ACC112 (cell line): ENCODE measurements at regions not wholly inside any gene's neighbourhood (a gene's known extent, or its start where the extent isn't known, plus 50 kb on each side); places are given as distances from the start of the nearest gene placed in this dataset.
"Not testable (repeated sequence)": the region's sequence is repeated elsewhere in the genome, so short reads cannot be mapped to it uniquely, and the experiment has no call there.

Experiments used
- H2AFZ ChIP-seq: fragments of 200-600 bp; sonication (generic); one replicate; pipeline ENCODE4 v1.6.0; 2017; ENCODE audit warnings: antibody characterized with exemption, low read length; ENCODE audit not compliant: unreplicated experiment
- H3K27ac ChIP-seq: fragments of 200-600 bp; sonication (generic); 2 replicates; pipeline ENCODE4 v1.5.1; 2014; ENCODE audit warnings: low read depth, mild to moderate bottlenecking, antibody characterized with exemption, low read length, moderate library complexity
- H3K27me3 ChIP-seq: fragments of 200-600 bp; sonication (generic); 2 replicates; pipeline ENCODE4 v1.6.1; 2014; ENCODE audit warnings: mild to moderate bottlenecking, antibody characterized with exemption, low read length, moderate library complexity, mixed read lengths; ENCODE audit not compliant: insufficient read depth
- H3K36me3 ChIP-seq: fragments of 200-600 bp; sonication (generic); 2 replicates; pipeline ENCODE4 v1.6.1; 2016; ENCODE audit warnings: mild to moderate bottlenecking, antibody characterized with exemption, low read length, moderate library complexity, mixed read lengths; ENCODE audit not compliant: insufficient read depth
- H3K4me1 ChIP-seq: fragments of 200-600 bp; sonication (generic); one replicate; pipeline ENCODE4 v1.6.1; 2016; ENCODE audit warnings: low read length, mixed read lengths; ENCODE audit not compliant: insufficient read depth, unreplicated experiment, control insufficient read depth
- H3K4me3 ChIP-seq: fragments of 200-600 bp; sonication (generic); 2 replicates; pipeline ENCODE4 v1.5.1; 2014; ENCODE audit warnings: mild to moderate bottlenecking, low read depth, low read length
- H3K79me2 ChIP-seq: fragments of 200-600 bp; sonication (generic); one replicate; pipeline ENCODE4 v1.6.0; 2016; ENCODE audit warnings: low read length; ENCODE audit not compliant: control insufficient read depth, unreplicated experiment, insufficient read depth

DNA sequence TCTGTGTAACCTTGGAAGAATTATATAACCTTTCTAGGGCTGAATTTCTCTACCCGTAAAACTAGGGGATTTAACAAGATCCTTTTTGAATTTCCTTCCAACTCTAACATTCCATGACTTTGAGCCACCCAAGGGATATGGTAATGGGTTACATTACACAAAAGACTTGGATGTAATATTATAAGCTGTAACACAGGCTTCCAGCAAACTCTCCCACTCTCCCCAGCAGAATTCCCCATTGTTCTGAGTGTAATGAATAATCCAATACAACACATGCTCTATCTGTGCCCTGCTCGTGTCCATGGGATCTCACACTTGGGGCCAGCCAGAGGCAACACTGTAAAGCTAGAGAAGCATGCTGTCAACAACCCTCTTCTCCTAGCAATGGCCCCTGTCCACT is 790.6 kb upstream of the AUTS2 start:
- H2AFZ ChIP-seq: no peak overlapping the region
- no peak overlapping the region for H3K4me3 ChIP-seq
- H3K27me3 ChIP-seq: no peaks in the 10 kb centered on the region
- H3K4me1 ChIP-seq: no peaks in the 10 kb centered on the region
- no peaks in the 10 kb centered on the region for H3K79me2 ChIP-seq
- H3K27ac ChIP-seq: no peak overlapping the region
- H3K36me3 ChIP-seq: no peaks in the 10 kb centered on the region

DNA sequence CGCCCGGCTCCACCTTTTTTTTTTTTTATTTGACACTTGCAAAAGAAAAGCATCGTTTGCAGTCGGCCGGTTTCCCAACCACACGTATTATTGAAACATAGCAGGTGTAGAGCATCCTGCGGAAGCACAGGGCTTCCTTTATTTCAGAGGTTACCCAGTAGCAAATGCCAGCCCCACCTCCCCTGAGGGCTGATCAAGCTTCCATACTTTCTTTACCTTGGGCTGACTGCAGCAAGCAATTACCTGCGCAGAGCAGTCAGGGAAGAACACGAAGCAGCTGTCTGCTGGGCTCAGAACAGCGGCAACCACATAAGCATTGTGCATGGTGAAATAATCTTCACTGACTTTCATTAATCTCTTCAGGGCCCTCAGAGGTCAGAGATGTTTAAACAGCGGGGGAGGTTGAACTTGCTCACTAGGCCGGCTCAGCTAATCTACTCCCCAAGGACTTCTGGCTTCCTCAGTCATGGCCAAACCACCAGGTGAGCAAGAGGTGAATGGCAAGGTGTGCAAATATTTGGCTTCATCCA is 784.7 kb upstream of the AUTS2 start:
- Histone ChIP-seq H3K4me1 (no peaks in the 10 kb centered on the region), H3K27me3 (no peaks in the 10 kb centered on the region), H3K36me3 (no peaks in the 10 kb centered on the region), H3K79me2 (no peaks in the 10 kb centered on the region), H3K4me3 (no peak overlapping the region), H2AFZ (no peak overlapping the region), H3K27ac (no peak overlapping the region)

DNA sequence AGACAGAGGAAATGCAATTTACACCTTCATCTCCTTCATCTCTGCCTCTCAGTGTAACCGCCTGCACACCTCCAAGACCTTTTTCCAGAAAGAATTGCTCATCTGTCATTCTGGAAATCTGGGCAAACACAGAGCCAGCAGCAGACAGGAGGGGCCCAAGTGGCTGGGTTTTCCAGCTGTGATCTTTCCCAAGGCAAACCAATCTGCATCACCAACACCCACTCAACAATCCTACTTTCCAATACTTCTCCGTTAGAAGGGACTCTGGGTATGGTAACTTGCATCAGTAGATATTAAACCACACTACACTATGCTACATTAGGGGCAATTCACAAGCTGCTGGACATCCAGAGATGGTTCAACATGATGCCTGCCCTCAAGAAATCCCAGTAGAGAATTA is 781.8 kb upstream of the AUTS2 start:
- Histone ChIP-seq H3K27me3 (no peaks in the 10 kb centered on the region), H3K79me2 (no peaks in the 10 kb centered on the region), H2AFZ (no peak overlapping the region), H3K36me3 (no peaks in the 10 kb centered on the region), H3K27ac (no peak overlapping the region), H3K4me3 (no peak overlapping the region), H3K4me1 (no peaks in the 10 kb centered on the region)

DNA sequence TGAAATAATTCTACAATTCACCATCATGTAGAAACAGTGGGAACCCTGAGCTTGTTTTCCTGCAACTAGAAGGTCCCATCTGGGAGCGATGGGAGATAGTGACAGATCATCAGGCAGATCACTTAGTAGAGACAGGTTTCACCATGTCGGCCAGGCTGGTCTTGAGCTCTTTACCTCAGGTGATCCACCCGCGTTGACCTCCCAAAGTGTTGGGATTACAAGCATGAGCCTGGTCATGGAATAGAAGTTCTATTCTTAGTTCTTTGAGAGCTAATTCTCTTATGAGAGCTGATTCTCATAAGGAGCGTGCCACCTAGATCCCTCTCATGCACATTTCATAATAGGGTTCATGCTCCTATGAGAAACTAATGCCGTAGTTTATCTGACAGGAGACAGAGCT is 778.0 kb upstream of the AUTS2 start:
- Histone ChIP-seq H3K4me3 (no peak overlapping the region), H3K4me1 (no peaks in the 10 kb centered on the region), H2AFZ (no peak overlapping the region), H3K79me2 (no peaks in the 10 kb centered on the region), H3K27ac (no peak overlapping the region), H3K36me3 (no peaks in the 10 kb centered on the region), H3K27me3 (no peaks in the 10 kb centered on the region)

DNA sequence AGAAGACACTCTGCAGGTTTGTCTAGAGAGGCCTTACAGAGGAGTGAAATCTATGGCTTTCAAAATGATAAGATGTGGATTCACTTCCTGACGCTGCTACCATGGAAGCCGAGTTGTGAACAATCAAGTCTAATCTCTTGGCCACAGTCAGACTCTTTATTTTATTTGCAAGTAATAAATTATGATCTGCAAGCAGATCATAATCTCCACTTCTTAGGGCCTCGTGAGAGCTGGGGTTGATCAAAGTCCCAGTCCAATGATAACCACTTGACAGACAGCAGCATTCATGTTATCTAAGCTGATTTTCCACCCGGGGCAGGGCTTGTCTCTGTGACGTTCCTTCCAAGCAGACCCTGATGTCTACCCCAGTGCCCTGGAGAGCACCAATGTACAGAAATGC is 776.4 kb upstream of the AUTS2 start:
- no peaks in the 10 kb centered on the region for H3K79me2 ChIP-seq
- H2AFZ ChIP-seq: no peak overlapping the region
- no peak overlapping the region for H3K27ac ChIP-seq
- no peaks in the 10 kb centered on the region for H3K4me1 ChIP-seq
- no peak overlapping the region for H3K4me3 ChIP-seq
- H3K27me3 ChIP-seq: no peaks in the 10 kb centered on the region
- H3K36me3 ChIP-seq: no peaks in the 10 kb centered on the region

DNA sequence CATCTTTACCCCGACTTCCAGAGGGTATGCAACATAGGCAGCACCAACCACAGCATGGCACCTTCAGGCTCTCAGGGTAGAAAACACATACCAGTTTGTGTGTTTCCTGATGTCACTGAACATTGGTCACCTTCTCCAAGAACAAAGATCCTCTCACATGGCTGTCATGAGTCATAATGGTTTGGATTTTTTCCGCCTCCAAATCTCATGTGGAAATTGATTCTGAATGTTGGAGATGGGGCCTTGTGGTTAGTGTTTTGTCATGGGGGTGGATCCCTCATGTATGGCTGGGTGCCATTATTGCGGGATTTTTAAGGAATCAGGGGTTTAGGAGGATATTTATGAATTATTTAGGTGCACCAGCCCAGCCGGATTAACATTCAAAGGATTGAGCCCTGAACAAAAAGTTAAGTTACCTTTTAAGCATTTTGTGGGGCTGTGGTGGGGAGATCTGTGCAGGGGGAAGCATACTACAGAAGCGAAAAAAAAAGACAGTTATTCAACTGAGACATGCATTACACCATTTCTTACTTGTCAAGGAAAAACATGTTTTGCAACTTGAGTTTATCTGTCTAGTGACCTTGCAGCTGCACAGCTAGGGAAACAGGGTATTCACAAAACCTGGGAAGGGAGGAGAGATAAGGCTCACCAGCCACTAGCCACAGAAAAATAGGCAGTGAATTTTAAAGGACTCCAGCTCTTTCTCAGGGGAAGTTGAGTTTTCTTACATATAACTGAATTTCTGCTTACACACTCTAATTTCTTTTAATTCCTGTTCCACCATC is 774.1 kb upstream of the AUTS2 start:
- H3K36me3 ChIP-seq: no peaks in the 10 kb centered on the region

DNA sequence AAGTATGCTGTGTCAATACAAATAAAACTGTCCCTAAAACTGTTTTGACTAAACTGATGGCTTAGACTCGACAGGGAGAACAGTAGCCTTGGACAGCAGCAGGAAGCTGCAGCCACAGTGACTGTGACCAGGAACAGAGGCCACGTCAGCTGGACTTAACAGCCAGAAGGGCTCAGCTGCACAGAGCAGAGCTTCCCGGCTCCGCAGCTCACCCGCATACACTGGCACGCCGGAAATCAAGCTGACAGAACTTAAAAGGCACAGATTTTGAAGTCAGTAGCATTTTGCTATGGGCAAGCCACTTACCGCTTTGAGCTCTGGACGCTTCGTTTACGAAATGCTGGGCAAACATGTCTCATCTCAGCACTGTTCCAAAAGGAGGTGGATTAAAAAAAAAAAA is 769.7 kb upstream of the AUTS2 start:
- H3K4me1 ChIP-seq: no peaks in the 10 kb centered on the region

More for the DNA sequence above, 774.1 kb upstream of the AUTS2 start:
- Histone ChIP-seq H3K4me1 (no peaks in the 10 kb centered on the region), H2AFZ (no peak overlapping the region), H3K27ac (no peak overlapping the region), H3K27me3 (no peaks in the 10 kb centered on the region), H3K79me2 (no peaks in the 10 kb centered on the region), H3K4me3 (no peak overlapping the region)

DNA sequence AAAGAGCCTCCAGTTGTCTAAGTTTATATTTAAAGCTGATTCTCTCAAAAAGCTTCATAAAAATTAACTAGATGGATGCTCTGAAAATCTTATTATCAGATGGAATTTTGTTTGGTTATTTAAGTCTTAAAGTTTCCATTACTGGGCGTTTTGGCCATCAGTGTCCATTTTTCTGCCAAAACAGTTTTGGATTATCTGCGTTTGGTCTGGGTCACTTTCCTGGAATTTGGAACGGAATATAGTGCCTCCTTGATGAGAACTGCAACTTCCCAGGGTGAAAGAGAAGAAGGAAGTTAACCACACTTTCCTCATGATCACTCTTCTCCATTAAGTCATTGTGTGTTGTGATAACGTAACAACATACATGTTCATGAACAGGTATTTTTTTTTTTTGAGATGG is 764.9 kb upstream of the AUTS2 start:
- H3K79me2 ChIP-seq: no peaks in the 10 kb centered on the region
- H3K4me1 ChIP-seq: no peaks in the 10 kb centered on the region
- no peak overlapping the region for H3K27ac ChIP-seq

More for the DNA sequence above, 769.7 kb upstream of the AUTS2 start:
- Histone ChIP-seq H2AFZ (no peak overlapping the region), H3K79me2 (no peaks in the 10 kb centered on the region), H3K4me3 (no peak overlapping the region), H3K27me3 (no peaks in the 10 kb centered on the region), H3K36me3 (no peaks in the 10 kb centered on the region), H3K27ac (no peak overlapping the region)

DNA sequence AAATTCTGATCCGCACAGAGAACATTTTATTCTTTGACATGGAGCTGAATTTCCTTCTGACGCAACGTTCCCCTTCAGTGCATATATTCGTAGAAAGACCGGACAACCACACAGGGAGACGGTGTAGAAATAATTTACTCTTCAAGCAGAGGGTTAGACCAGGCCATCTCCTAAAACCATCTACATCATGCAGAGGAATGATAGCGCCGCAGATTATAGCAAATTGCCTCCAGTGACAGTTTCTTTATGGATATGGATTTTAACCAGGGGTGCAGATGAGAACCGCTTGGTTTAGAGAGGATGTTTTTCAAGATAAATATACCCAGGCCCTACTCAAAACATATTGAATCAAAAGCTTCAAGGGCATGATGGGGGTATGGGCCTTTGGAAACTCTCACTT is 759.3 kb upstream of the AUTS2 start:
- Histone ChIP-seq H3K79me2 (no peaks in the 10 kb centered on the region), H3K4me3 (no peak overlapping the region), H2AFZ (no peak overlapping the region), H3K27ac (no peak overlapping the region), H3K27me3 (no peaks in the 10 kb centered on the region), H3K36me3 (no peaks in the 10 kb centered on the region), H3K4me1 (no peaks in the 10 kb centered on the region)

More for the DNA sequence above, 764.9 kb upstream of the AUTS2 start:
- Histone ChIP-seq H3K36me3 (no peaks in the 10 kb centered on the region), H2AFZ (no peak overlapping the region), H3K4me3 (no peak overlapping the region), H3K27me3 (no peaks in the 10 kb centered on the region)

DNA sequence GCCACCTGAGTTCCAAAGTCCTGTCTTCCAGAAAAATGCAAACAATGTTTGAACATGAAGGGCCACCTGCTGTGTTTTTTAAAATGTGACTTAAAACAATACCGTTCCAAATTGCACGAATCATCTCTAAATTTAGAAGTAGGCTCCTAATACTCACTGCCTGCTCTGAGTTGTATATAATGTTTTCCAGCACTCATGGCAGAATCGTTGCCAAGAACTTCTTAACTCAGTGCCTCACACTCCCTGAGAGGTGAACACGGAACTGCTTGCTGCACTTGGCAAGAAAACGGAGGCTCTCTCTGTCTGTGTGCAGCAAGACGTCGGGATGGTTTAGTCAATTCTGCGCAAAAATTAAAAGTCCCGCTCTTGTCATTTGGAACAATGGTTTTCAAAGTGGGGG is 757.3 kb upstream of the AUTS2 start:
- Histone ChIP-seq H3K4me1 (no peaks in the 10 kb centered on the region), H3K79me2 (no peaks in the 10 kb centered on the region), H2AFZ (no peak overlapping the region), H3K27ac (no peak overlapping the region), H3K4me3 (no peak overlapping the region), H3K27me3 (no peaks in the 10 kb centered on the region), H3K36me3 (no peaks in the 10 kb centered on the region)

DNA sequence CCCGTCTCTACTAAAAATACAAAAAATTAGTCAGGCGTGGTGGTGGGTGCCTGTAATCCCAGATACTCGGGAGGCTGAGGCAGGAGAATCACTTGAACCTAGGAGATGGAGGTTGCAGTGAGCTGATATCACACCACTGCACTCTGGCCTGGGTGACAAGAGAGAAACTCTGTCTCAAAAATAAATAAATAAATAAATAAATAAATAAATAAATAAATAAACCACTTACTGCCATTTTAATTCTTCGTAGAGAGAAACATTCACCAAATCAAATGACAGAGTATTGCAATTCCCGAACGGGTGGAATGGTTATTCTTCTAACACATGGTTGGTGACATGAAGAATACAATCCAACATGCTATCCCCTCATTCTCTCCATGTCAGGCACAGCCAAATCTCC is 754.3 kb upstream of the AUTS2 start:
- H3K27me3 ChIP-seq, H2AFZ ChIP-seq, H3K4me3 ChIP-seq, H3K4me1 ChIP-seq, H3K36me3 ChIP-seq, H3K27ac ChIP-seq, H3K79me2 ChIP-seq: not testable (repeated sequence)
